HL-60 (cell line): ENCODE measurements at regions not wholly inside any gene's neighbourhood (a gene's known extent, or its start where the extent isn't known, plus 50 kb on each side); places are given as distances from the start of the nearest gene placed in this dataset.

Experiments
- DNase-seq, 2 experiments: peaks; one replicate each; pipeline ENCODE4 v3.0.0-alpha.2; 2010 to 2020; ENCODE audit warnings: low read depth in 1 of 2, low spot score in 1 of 2
- H3K27ac ChIP-seq: fragments of 250-450 bp; sonication (Bioruptor Pico); replicated peaks from 2 replicates; pipeline ENCODE4 v1.5.1; 2020; ENCODE audit warnings: mild to moderate bottlenecking, moderate library complexity
- H3K27me3 ChIP-seq: fragments of 250-450 bp; sonication (Bioruptor Pico); 2 replicates; pipeline ENCODE4 v1.5.1; 2021; ENCODE audit warnings: mild to moderate bottlenecking, moderate library complexity; ENCODE audit not compliant: insufficient read depth, poor library complexity, severe bottlenecking
- H3K4me3 ChIP-seq: replicated peaks from 2 replicates; pipeline ENCODE4 v1.5.1; 2011; ENCODE audit warnings: mild to moderate bottlenecking, control low read depth, low read length; ENCODE audit not compliant: insufficient read depth
- CTCF ChIP-seq: IDR thresholded peaks from one replicate; pipeline ENCODE4 v1.5.1; 2011; ENCODE audit warnings: low read length, control low read depth, inconsistent platforms; ENCODE audit not compliant: insufficient read depth
- GABPA ChIP-seq: IDR thresholded peaks from 2 replicates; pipeline ENCODE4 v1.6.1; 2012; ENCODE audit warnings: low read depth
- POLR2AphosphoS5 ChIP-seq: IDR thresholded peaks from 2 replicates; pipeline ENCODE4 v1.6.1; 2012; ENCODE audit warnings: low read depth
- REST ChIP-seq: IDR thresholded peaks from 2 replicates; pipeline ENCODE4 v1.6.1; 2012; ENCODE audit warnings: low read depth; ENCODE audit not compliant: insufficient replicate concordance
- SPI1 ChIP-seq: IDR thresholded peaks from 2 replicates; pipeline ENCODE4 v1.6.1; 2012; ENCODE audit warnings: low read depth, mild to moderate bottlenecking, borderline replicate concordance

- Histone ChIP-seq H3K27me3 (peaks cover 2% of the 10 kb centered on the region), H3K27ac (no peak overlapping the region), H3K4me3 (no peak overlapping the region)
- no peak for DNase-seq
- no peak for TF ChIP-seq REST
- TF ChIP-seq SPI1: no peak
- no peak for TF ChIP-seq GABPA
- no peak for TF ChIP-seq POLR2AphosphoS5
- TF ChIP-seq CTCF: no peak
These were observed 277.1 kb downstream of the KLF5 start for GRCh38 chr13:73335944-73336343.

GRCh38 chr13:73335210-73335609 lies 276.4 kb downstream of the KLF5 start:
- no peak for TF ChIP-seq GABPA
- no peak for TF ChIP-seq REST
- TF ChIP-seq SPI1: no peak
- TF ChIP-seq POLR2AphosphoS5: no peak
- TF ChIP-seq CTCF: no peak
- DNase-seq: no peak
- H3K27me3 ChIP-seq: peaks cover under 1% of the 10 kb centered on the region
- H3K4me3 ChIP-seq: no peak overlapping the region
- no peak overlapping the region for H3K27ac ChIP-seq

- TF ChIP-seq GABPA (no peak), POLR2AphosphoS5 (no peak), SPI1 (no peak), REST (no peak)
- H3K27ac ChIP-seq: no peak overlapping the region
- H3K27me3 ChIP-seq: no peaks in the 10 kb centered on the region
- DNase-seq: no peak
- H3K4me3 ChIP-seq: no peak overlapping the region
These were observed 275.6 kb downstream of the KLF5 start for GRCh38 chr13:73334445-73334844.

GRCh38 chr13:73331556-73331955 lies 272.8 kb downstream of the KLF5 start:
- Histone ChIP-seq H3K4me3 (no peak overlapping the region), H3K27me3 (no peaks in the 10 kb centered on the region), H3K27ac (no peak overlapping the region)
- no peak for TF ChIP-seq SPI1
- TF ChIP-seq CTCF: no peak
- no peak for TF ChIP-seq GABPA
- no peak for TF ChIP-seq REST
- no peak for TF ChIP-seq POLR2AphosphoS5
- no peak for DNase-seq
